ENCODE measurements at regions not wholly inside any gene's neighbourhood (a gene's known extent, or its start where the extent isn't known, plus 50 kb on each side); places are given as distances from the start of the nearest gene placed in this dataset.
"Not testable (repeated sequence)": the region's sequence is repeated elsewhere in the genome, so short reads cannot be mapped to it uniquely, and the experiment has no call there.

DNA sequence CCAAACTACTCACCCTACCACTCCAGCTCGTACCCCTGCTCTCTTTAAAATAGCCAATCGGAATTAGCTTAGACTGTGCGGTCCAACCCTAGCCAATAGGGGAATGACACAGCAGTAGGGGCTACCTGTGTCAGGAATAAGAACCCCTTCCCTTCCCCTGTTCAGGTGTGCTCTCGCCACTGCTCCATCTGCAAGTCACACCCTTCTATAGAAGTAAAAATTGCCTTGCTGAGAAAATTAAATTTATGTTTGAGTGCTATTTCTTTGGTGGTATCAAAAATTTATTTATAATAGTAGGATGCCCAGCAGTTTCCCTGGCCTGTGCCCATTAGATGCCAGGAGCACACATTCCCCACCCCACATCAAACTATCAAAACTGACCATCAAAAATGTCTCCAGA, 304.7 kb upstream of the CDYL start:
- TF ChIP-seq, protein P1, sequence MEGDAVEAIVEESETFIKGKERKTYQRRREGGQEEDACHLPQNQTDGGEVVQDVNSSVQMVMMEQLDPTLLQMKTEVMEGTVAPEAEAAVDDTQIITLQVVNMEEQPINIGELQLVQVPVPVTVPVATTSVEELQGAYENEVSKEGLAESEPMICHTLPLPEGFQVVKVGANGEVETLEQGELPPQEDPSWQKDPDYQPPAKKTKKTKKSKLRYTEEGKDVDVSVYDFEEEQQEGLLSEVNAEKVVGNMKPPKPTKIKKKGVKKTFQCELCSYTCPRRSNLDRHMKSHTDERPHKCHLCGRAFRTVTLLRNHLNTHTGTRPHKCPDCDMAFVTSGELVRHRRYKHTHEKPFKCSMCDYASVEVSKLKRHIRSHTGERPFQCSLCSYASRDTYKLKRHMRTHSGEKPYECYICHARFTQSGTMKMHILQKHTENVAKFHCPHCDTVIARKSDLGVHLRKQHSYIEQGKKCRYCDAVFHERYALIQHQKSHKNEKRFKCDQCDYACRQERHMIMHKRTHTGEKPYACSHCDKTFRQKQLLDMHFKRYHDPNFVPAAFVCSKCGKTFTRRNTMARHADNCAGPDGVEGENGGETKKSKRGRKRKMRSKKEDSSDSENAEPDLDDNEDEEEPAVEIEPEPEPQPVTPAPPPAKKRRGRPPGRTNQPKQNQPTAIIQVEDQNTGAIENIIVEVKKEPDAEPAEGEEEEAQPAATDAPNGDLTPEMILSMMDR (IDR thresholded peaks at IDR 0.05): not testable (repeated sequence)
- not testable (repeated sequence) for TF ChIP-seq POLR2A (IDR thresholded peaks at IDR 0.05)

Data from adrenal gland (tissue), 5 donors.